ENCODE measurements at regions not wholly inside any gene's neighbourhood (a gene's known extent, or its start where the extent isn't known, plus 50 kb on each side); places are given as distances from the start of the nearest gene placed in this dataset.
"Not testable (repeated sequence)": the region's sequence is repeated elsewhere in the genome, so short reads cannot be mapped to it uniquely, and the experiment has no call there.

- no peak for DNase-seq
These were observed 66.8 kb upstream of the CHST15 start for GRCh38 chr10:124160176-124160575.

GRCh38 chr10:124159153-124159552, 65.8 kb upstream of the CHST15 start:
- no peak for DNase-seq

- no peak for DNase-seq
These were observed 65.2 kb upstream of the CHST15 start for GRCh38 chr10:124158592-124158991.

- DNase-seq: no peak
These were observed 63.9 kb upstream of the CHST15 start for GRCh38 chr10:124157271-124157681.

- no peak for DNase-seq
These were observed 63.3 kb upstream of the CHST15 start for GRCh38 chr10:124156524-124157260.

- no peak for DNase-seq
These were observed 62.5 kb upstream of the CHST15 start for GRCh38 chr10:124155781-124156435.

GRCh38 chr10:124153023-124153826, 59.8 kb upstream of the CHST15 start:
- DNase-seq: no peak

- DNase-seq: no peak
These were observed 59.0 kb upstream of the CHST15 start for GRCh38 chr10:124152139-124153022.

- DNase-seq: no peak
These were observed 58.2 kb upstream of the CHST15 start for GRCh38 chr10:124151466-124152095.

- no peak for DNase-seq
These were observed 57.5 kb upstream of the CHST15 start for GRCh38 chr10:124150807-124151417.

- DNase-seq: no peak
These were observed 56.9 kb upstream of the CHST15 start for GRCh38 chr10:124150189-124150806.

- DNase-seq: peak; percentile 53
These were observed 56.0 kb upstream of the CHST15 start for GRCh38 chr10:124149189-124150042.

GRCh38 chr10:124148509-124149188, 55.3 kb upstream of the CHST15 start:
- DNase-seq: not testable (repeated sequence)

GRCh38 chr10:124146483-124146882, 53.1 kb upstream of the CHST15 start:
- no peak for DNase-seq

GRCh38 chr10:124145109-124145870, 51.9 kb upstream of the CHST15 start:
- DNase-seq: no peak

GRCh38 chr10:124144536-124144935, 51.1 kb upstream of the CHST15 start:
- DNase-seq: no peak

GRCh38 chr10:124143721-124144120, 50.3 kb upstream of the CHST15 start:
- no peak for DNase-seq
